ENCODE measurements at regions not wholly inside any gene's neighbourhood (a gene's known extent, or its start where the extent isn't known, plus 50 kb on each side); places are given as distances from the start of the nearest gene placed in this dataset.

DNA sequence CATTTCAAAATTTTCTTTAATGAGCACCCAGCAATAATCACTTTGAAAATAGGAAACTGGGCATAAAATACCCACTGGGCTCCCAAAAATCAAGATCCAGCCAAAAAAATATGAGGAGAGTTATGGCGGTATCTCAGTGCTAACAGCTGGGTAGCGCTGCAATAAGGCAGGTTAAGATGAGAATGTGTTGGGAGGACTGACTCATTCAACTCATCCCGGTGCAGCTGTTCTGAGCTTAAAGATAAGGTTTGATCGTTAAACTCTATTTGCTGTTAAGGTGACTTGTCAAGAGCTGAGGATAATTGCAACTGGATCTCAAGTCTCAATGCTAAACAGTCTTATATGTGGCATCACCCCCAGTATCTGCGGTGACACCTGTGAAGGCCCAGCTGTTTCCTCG is 507.7 kb downstream of the EPM2A start:
- Histone ChIP-seq H3K27me3 (replicated peaks; ENCODE audit: insufficient read depth) (no peaks in the 10 kb centered on the region), H3K27ac (no peak overlapping the region), H3K36me3 (no peaks in the 10 kb centered on the region), H3K9me3 (no peaks in the 10 kb centered on the region), H3K4me1 (ENCODE audit: control insufficient read depth in 1 of 2, low read depth in 2 of 2) (no peaks in the 10 kb centered on the region), H3K4me3 (no peak overlapping the region)
- TF ChIP-seq, protein P1, sequence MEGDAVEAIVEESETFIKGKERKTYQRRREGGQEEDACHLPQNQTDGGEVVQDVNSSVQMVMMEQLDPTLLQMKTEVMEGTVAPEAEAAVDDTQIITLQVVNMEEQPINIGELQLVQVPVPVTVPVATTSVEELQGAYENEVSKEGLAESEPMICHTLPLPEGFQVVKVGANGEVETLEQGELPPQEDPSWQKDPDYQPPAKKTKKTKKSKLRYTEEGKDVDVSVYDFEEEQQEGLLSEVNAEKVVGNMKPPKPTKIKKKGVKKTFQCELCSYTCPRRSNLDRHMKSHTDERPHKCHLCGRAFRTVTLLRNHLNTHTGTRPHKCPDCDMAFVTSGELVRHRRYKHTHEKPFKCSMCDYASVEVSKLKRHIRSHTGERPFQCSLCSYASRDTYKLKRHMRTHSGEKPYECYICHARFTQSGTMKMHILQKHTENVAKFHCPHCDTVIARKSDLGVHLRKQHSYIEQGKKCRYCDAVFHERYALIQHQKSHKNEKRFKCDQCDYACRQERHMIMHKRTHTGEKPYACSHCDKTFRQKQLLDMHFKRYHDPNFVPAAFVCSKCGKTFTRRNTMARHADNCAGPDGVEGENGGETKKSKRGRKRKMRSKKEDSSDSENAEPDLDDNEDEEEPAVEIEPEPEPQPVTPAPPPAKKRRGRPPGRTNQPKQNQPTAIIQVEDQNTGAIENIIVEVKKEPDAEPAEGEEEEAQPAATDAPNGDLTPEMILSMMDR (IDR thresholded peaks at IDR 0.05), result no peak
- ATAC-seq (ENCODE audit: insufficient number of reproducible peaks, low FRiP score, low read depth), result no peak
- DNase-seq (ENCODE audit: low spot score), result no peak

DNA sequence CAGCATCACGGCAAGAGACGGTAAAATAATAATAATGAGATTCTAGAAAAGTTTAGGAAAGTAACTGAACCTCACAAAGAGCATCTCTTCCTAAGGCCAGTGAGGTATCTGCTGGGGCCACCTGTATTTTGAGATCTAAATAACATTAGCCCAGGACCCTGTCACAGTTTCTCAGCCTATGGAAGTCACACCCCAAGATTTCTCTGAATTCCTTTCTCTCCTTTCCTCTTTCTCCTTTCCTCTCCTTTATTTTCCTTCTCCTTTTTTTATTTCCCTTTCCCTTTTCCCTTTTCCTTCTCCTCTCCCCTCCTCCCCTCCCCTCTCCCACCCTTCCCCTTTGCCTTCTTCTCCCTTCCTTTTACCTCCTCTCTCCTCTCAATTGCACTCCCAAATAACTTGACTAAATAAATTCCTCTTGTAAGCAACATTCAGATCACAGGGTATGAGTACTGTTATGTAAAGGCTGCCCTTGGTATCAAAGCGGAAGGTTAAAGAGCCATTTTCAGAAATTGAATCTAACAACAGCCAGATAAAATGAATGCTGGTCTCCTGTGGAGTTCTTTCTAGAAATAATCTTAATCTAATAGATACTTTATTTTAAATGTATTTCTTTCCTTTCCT is 506.2 kb downstream of the EPM2A start:
- TF ChIP-seq, protein P1 (IDR thresholded peaks at IDR 0.05), result no peak
- no peak for DNase-seq (ENCODE audit: low spot score)
- Histone ChIP-seq H3K36me3 (no peaks in the 10 kb centered on the region), H3K27ac (no peak overlapping the region), H3K4me3 (no peak overlapping the region), H3K9me3 (no peaks in the 10 kb centered on the region), H3K27me3 (replicated peaks; ENCODE audit: insufficient read depth) (no peaks in the 10 kb centered on the region), H3K4me1 (ENCODE audit: control insufficient read depth in 1 of 2, low read depth in 2 of 2) (no peaks in the 10 kb centered on the region)
- no peak for ATAC-seq (ENCODE audit: insufficient number of reproducible peaks, low FRiP score, low read depth)

DNA sequence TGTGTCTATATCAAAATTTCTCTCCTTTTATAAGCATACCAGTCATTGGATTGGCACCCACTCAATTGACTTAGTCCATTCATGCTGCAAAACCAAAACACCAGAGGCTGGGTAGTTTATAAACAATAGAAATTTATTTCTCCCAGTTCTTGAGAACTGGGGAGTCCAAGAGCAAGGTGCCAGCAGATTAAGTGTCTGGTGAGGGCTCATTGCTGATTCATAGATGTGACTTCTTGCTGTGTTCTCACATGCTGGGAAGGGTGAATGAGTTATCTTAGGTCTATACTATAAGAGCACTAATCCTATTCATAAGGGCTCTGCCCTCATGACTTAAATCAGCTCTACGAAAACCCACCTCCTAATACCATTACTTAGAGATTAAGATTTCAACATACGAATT is 501.4 kb downstream of the EPM2A start:
- Histone ChIP-seq H3K27ac (no peak overlapping the region), H3K27me3 (replicated peaks; ENCODE audit: insufficient read depth) (no peaks in the 10 kb centered on the region), H3K9me3 (no peaks in the 10 kb centered on the region), H3K4me3 (no peak overlapping the region), H3K36me3 (no peaks in the 10 kb centered on the region), H3K4me1 (ENCODE audit: control insufficient read depth in 1 of 2, low read depth in 2 of 2) (no peaks in the 10 kb centered on the region)
- ATAC-seq (ENCODE audit: insufficient number of reproducible peaks, low FRiP score, low read depth), result no peak
- no peak for DNase-seq (ENCODE audit: low spot score)
- TF ChIP-seq, protein P1 (IDR thresholded peaks at IDR 0.05), result no peak

DNA sequence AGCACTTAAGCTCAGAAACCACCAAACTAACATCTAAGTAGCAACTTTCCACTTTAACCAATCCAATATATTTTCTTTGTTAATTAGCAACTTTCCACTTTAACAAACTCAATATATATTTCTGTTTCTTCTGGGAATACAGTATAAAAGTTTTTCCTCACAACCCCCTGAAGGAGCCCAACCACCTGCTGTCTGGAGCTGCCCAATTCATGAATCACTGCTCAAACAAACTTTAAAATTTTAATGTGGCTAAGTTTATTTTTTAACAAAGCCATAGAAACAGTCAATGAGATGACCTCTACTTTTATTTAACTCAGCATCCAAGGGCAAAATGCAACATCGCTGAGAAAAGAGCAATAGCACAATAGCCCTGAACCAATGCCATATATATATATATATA is 500.1 kb downstream of the EPM2A start:
- DNase-seq (ENCODE audit: low spot score) (no peak), ATAC-seq (ENCODE audit: insufficient number of reproducible peaks, low FRiP score, low read depth) (no peak)
- Histone ChIP-seq H3K4me3 (no peak overlapping the region), H3K4me1 (ENCODE audit: control insufficient read depth in 1 of 2, low read depth in 2 of 2) (no peaks in the 10 kb centered on the region), H3K27ac (no peak overlapping the region), H3K36me3 (no peaks in the 10 kb centered on the region), H3K27me3 (replicated peaks; ENCODE audit: insufficient read depth) (no peaks in the 10 kb centered on the region), H3K9me3 (no peaks in the 10 kb centered on the region)
- TF ChIP-seq, protein P1 (IDR thresholded peaks at IDR 0.05), result no peak

DNA sequence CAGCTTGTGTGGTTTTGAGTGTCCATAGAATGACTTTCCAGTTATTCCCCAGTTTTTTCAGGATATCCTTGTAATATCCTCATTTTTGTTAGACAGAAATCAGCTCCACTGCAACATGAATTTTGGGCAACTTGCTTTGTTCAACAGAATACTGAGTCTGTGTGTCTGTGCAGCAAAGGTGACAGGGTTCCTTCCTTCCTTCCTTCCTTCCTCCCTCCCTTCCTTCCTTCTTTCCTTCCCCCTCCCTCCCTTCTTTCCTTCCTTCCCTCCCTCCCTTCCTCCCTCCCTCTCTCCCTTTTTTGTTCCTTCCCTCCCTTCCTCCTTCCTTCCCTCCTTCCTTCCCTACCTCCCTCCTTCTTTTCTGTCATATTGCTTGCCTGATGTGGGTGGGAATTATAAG is 496.5 kb downstream of the EPM2A start:
- no peak overlapping the region for H3K4me3 ChIP-seq
- no peaks in the 10 kb centered on the region for H3K4me1 ChIP-seq (ENCODE audit: control insufficient read depth in 1 of 2, low read depth in 2 of 2)
- TF ChIP-seq, protein P1 (IDR thresholded peaks at IDR 0.05), result no peak
- no peak overlapping the region for H3K27ac ChIP-seq
- ATAC-seq (ENCODE audit: insufficient number of reproducible peaks, low FRiP score, low read depth), result no peak
- H3K27me3 ChIP-seq (replicated peaks; ENCODE audit: insufficient read depth), result no peaks in the 10 kb centered on the region
- H3K9me3 ChIP-seq, result no peaks in the 10 kb centered on the region
- DNase-seq (ENCODE audit: low spot score), result no peak
- no peaks in the 10 kb centered on the region for H3K36me3 ChIP-seq
